ENCODE measurements at regions not wholly inside any gene's neighbourhood (a gene's known extent, or its start where the extent isn't known, plus 50 kb on each side); places are given as distances from the start of the nearest gene placed in this dataset.

DNA sequence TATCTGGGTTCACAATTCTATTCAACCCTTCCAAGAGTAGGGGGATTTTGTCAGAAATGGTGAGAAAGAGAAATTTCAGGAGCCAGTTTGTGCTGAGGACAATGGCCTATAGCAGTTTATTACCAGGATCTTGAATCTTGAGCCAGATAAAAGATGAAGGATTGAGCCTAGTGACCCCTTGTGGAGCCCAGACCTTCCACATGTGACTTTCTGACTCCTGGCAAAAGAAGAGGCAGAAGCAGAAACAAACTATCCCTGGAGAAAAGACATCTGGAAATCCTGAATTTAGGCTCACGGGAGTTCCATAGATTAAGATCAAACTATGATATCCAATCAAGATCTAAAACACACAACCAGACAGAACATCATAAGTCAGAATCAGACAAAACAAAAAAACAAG is 60.9 kb upstream of the CHRM2 start:
- no peak for DNase-seq

DNA sequence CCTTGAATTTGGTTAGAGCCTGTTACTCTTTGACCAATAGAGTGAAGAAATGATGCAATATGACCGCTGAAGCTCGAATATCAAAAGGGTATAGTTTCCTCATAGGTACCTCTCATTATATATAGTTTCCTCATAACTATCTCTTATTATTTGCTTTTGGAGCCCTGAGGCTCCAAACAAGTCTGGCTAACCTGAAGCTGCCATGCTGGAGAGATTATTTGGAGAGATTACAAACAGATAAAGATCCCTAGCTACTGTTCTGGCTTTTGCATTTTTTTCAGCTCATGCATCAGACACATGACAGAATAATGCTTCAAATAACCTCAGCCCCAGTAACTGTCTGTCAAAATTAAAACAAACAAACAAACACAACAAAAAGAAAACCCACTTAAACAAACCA is 65.4 kb upstream of the CHRM2 start:
- DNase-seq, result no peak

DNA sequence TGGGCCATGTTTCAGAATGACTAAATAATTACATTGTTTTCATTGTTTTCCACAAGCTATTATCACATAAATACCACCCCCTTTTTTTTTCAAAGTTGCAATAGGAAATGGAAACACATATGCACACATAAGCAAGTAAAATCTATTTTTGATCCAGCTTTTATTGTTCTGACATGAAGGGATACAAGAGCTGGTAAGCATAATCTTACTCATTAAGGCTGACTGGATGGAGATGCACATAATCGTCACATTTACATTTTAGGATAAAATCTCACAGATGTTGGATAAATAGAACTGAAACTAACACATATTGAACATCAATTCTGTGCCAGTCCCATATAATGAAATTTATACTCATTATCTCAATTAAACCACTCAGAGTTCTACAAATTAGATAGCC is 84.5 kb upstream of the CHRM2 start:
- DNase-seq, result no peak

DNA sequence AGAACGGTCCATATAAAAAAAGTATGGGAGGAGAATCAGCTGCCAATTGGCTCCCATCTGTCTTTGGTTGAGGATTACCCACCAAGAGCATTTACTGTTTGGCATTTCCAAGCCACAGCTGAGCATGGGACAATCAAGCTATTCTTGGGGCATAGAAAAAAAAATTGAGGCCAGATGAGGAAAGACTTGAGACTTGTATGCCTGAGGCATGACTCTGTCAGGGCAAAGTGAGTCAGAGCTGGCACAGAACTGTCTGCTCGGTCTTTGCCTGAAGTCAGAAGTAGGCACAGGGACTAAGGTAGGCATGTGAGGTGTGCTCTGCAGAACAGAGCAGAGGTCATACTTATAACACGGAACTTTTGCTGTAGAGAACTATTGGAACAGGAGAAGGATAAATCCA is 126.5 kb upstream of the CHRM2 start:
- DNase-seq, result no peak

DNA sequence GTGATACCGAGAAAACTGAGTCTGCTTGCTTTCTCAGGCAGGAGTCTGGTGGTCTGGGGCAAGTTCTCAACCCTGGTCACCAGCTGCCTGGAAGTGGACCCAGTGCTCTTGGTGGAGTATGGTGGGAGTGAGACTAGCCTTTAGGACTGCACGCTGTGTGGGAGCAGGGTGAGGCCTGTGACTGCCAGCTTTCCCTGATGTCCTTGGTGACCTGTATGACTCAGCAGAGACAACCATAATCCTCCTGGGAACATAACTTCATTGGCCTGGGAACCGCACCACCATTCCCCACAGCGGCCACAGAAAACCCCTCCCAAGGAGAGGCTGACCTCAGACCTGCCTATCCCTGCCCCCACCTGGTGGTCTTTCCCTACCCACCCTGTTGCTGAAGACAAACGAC is 139.5 kb upstream of the CHRM2 start:
- no peak for DNase-seq

DNA sequence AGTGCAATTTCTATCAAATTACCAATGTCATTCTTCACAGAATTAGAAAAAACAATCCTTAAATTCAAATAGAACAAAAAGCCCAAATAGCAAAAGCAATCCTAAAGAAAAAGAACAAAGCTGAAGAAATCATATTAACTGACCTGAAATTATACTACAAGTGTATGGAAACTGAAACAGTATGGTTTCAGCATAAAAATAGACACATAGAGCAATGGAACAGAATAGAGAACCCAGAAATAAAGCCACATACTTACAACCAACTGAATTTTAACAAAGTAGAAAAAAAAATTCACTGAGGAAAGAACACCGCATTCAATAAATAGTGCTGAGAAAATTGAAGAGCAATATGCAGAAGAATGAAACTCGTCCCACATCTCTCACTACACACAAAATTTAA is 142.0 kb upstream of the CHRM2 start:
- no peak for DNase-seq

DNA sequence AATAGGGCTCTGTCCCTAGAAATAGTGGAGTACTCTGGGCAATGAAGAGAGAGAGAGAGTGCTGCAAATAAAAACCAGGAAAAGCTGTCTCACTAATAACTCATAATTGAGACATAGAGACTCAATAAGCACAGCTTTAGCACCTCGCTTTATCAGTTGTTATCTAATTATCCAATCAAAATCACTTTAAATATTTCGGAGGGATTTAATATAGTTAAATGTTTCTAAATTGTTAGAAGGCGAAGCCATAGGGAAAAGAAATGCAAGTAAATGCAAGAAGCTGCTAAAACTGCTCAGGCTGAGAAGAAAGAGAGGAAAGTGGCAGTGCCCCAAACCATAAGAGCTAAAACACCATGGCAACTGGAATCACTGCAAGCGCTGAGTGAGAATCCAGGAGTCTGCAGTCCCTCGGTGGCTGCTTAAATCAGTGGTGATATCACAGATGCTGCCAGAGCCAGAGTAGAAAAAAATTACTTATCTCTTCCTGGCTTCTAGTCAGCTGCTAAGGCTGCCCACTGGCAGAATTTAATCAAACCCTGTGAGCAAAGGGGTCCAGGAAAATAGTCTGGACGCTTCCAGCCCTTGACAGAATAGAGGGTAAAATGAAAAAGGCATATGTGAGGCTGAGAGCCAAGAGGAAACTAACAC is 150.4 kb upstream of the CHRM2 start:
- DNase-seq, result no peak

DNA sequence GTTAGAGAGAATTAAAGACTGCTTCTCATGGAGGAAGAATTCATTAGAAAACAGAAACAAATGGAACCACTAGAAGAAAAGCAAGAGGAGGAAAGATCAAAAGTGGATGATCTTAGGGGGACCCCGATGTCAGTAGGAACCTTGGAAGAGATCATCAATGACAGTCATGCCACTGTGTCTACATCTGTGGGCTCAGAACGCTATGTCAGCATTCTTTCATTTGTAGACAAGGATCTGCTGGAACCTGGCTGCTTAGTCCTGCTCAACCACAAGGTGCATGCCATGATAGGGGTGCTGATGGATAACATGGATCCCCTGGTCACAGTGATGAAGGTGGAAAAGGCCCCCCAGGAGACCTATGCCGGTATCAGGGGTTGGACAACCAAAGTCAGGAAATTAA is 154.4 kb upstream of the CHRM2 start:
- DNase-seq, result no peak

DNA sequence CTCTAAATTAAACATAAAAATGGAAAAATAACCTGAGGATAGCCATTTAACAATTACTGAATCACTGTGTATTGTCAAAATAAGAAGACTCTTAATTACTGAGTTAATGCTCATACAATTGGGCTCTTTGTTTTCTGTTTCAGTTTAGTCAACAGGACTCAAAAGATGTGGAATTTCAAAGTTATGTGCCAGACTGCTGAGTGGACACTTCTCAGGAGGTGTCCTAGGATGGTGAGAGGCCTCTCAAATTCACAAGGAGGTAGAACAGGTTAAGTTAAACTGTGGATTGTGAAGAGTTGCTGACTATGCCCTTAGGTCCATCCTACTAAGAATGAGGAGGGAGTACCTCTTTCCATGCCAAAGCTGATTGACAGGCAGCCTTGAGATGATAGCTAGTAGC is 157.7 kb upstream of the CHRM2 start:
- no peak for DNase-seq

DNA sequence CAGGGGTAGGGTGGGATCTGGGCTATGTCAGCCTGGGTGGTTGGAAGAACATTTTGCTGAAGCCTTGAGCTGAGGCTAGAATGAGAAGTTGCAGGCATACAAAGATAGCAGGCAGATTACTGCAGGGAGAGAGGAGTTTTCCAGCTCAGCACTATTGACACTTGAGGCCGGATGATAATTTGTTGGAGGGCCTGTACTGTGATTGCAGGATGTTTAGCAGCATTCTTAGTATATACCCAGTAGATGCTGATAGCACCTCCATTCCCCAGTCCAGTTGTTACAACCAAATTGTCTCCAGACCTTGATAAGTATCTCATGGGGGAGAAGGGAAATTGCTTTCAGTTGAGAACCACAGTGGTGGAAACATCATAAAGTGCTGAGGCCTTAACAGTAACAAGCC is 158.6 kb upstream of the CHRM2 start:
- no peak for DNase-seq

DNA sequence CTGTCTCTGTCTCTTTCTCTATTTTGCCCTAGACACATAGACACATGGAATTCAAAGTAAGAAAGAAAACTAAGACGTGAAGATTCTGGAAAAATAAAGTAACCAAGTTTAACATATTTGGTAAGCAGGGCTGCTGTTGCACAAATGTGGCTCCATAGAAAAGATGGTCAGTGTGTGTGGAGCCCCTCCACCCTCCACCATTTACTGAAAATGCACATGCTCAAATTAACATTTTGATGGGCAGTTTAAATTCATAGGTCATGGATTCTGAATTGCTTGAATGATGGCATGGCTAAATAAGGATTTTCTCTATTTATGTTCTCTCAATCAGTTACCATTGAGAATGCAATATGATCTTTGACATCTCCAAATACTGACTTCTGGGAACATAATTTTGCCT is 165.5 kb upstream of the CHRM2 start:
- no peak for DNase-seq

DNA sequence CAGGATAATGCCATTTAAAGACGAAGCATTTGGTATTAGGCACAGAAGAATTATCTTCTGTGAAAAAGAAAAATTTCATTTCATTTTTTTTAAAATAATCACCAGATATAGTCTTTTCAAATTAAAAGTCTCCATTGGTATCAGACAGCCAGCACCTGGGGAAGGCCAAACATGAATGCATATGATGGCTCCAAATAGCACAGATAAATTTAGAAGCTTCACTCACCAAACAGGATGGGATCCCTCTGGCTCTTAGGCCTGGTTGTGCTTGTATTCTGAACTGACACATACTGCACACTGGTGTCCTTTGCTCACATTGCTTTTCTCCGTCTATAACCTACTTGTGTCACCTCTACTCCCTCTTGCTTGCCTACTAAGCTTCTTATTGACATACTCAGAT is 169.5 kb upstream of the CHRM2 start:
- DNase-seq, result no peak

DNA sequence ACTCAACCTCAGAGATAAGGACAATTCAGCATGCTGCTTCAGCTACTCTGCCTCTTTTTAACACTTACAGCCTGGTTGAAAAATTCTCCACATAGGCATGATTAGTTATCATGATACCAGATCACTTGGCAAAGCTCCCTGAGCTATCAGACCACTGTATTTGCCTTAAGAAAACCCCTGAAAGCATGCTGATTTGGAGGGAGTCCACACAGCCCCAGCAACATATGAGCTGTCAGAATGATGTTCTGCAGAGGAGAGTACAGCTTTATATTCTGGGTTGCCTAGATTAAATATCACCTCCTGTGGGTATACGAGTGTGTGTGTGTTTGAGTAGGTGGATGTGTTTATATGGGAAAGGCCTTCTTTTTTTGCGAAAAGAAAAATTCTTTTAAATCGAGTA is 170.2 kb upstream of the CHRM2 start:
- no peak for DNase-seq

DNA sequence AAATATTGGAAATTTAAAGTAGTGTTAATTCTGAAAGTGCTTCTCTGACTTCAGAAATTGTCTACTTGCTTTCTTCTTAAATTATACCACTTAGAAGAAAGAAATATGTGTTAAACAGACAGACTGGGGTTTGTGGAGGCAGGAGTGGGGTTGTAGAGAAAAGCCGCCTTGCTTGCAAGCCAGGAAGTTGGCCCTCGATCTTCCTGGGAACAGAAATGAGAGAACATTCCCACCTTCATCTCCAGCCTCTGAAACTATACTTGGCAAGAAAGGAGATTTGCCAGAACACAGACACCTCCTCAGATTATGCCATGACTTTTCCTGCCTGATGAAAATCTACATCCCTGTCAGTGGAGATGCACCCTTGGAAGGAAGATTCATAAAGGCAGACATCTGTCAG is 171.2 kb upstream of the CHRM2 start:
- DNase-seq, result no peak

DNA sequence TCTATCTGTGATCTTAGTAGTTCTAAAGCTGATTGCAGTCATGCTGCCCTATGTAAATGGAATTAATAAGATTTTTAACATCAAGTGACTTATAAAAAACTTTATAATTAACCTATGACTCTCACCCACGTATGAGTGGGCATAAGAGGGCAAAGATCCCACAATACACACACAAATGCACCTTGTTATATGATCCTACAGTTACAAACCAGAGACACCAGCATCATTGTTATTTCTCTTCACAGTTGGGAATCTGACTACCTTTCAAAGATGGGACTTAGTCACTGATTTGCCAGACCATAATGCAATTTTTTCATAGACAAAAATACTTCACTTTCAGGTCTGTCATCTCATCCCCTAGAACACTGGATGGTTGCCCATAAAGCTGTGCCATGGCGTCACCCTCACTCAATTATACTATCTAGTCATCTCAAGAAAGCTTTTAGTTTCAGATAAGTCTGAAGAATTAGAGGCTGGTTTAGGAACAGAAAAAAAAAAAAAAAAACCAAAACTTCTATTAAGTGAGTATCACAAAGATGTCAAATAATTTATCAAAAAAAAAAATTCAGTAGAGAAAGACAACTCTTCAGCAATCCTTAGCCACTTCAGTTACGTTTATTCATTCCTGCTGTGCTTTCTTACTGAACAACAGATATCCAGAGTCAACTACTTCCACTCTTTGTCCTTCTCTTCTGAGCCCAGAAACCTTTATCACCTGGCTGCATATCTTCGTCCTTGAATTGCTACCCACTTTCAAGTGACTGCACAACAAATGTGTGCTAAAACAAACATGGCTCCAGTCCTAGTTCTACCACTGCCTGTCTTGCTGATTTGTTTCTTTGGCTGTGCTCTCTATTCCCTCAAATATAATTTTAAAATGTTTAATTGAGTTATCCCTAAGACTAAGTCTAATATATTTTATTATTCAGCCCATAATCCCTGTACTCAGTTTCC is 175.0 kb upstream of the CHRM2 start:
- no peak for DNase-seq

DNA sequence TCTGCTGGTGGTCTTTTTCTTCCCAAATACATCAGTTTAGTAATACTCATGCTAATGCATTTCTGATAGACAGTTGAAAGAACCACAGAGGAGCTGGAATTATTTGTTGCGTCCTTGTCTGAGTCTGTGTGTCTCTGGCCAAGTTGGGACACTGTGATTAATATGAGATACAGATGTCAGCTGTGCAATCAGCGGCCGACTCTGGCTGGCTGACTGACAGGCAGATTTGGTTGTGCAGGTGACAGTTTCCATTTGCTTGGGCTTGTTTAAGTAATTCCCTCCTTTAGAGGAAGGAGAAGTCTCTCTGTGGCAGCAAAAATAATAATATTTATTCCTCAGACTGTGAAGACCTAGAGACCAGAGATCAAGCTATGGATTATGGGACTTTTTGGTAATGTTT is 176.2 kb upstream of the CHRM2 start:
- no peak for DNase-seq

DNA sequence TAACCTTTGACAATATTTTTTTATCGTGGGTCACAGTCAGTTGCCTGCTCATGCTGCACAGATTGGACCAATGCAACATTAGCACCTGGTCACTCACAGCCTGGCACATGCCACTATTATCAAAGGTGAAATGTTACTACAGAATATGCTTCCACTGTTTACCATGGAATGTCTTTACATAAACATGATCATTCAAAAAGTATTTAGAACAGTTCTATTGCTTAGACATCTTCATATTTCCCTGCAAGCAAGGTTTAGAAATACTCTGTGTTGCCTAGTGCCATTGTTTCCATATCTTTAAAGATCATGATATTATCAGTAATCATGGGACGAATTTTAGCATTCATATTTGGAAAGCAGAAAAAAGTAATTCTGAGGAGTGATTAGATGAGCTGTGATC is 179.9 kb upstream of the CHRM2 start:
- no peak for DNase-seq

DNA sequence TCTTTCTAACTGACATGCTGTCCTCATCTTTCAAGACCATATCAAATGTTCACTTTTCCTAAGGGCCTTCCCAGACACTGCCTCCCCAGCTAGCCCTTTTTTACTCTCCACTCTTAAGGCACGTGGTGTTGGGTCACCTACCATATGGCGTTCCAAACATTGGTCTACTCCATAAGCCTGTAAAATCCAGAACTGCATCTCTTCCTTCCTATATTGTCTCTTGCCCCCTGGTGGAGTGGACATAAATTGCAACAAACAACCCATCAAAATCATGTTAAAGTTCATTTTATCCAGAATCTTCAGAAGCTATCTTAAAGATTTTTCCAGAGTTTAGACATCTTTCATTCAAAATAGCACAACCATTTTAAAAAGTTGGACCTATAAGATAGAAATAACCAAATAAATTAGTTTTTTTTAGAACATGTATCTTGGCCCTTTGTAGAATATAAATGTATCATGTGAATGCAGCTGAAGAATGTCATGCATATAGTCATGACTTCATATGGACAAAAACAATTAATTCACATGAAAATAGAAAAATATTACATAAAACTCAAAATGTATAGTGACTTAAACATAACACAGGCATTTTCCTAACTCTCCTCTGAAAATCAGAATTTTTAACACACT is 180.6 kb upstream of the CHRM2 start:
- DNase-seq, result no peak

DNA sequence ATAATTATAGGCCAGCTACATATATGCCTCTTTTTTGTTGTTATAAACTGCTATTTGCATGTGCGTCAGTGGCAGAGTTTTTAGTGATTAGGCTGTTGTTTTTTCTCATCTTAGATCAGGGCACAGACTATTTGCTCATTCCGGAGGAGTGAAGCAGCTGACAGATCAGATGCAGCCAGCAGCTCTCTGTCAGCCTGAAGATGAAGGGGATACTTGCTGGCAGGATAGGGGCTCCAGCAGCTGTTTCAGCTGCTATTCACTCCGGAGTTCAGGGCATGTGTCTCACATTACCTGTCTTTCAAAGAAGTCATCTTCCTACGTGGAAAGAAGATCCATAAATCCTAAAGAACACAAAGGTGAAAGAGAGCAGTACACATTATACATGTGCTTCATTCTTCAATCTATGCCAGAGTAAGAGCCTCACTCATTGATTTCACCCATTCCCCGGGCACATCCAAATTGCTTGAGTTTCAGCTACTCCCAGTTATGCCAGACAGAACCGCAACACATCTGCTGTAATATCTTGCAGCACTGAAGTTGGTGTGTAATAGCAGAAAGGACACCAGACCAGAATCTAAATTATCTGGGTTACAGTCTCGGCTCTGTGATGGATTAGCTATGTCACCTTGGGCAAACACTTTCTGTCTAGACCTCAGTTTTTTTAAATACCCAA is 182.8 kb upstream of the CHRM2 start:
- no peak for DNase-seq

DNA sequence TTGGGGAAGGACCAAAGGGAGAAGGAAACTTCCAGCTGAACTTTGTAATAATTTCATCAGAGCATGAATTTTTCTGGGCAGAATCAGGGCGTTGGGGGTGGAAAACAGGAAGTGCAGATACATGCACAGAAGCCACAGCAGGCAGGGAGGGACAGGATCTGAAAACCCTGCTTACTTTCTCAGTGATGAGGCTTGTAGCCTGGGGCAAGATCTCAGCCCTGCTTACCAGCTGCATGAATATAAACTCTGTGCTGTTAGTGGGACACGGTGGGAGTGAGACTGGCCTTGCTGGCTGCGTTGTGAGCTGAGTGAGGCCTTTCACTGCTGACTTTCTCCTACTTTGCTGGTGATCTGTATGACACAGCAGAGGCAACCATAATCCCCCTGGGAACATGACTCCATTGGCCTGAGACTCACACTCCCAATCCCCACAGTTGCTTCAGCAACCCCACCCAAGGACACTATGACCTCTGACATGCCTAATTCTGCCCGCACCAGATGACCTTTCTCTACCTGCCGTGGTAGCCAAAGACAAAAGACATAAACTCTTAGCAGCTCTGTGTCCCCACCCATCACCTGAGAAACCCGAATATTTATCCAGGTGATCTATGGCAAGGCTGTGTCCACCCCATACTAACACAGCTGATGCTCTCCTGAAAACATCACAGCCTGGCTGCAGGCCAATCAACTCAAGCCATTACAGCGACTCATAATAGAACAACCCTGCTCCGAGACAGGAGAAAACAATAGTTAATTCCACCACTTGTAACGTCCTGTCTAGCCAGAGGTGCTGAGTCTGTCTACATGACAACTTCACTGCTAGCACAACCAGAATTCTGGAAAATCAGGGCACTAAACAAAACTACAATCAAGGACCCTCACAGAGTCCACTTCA is 190.7 kb upstream of the CHRM2 start:
- no peak for DNase-seq

DNA sequence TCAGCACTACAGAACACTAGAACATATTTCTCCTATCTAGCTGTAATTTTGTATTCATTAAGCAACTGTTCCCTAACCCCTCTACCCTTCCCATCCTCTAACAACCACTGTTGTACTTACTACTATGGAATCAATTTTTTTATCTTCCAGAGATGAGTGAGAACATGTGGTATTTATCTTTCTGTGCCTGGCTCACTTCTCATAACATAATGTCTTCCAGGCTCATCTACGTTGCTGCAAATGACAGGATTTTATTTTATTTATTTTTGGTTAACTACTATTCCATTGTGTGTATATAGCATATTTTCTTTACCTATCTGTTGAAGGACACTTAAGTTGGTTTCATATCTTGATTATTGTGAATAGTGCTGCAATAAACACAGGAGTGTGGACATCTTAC is 200.9 kb upstream of the CHRM2 start:
- DNase-seq, result no peak

DNA sequence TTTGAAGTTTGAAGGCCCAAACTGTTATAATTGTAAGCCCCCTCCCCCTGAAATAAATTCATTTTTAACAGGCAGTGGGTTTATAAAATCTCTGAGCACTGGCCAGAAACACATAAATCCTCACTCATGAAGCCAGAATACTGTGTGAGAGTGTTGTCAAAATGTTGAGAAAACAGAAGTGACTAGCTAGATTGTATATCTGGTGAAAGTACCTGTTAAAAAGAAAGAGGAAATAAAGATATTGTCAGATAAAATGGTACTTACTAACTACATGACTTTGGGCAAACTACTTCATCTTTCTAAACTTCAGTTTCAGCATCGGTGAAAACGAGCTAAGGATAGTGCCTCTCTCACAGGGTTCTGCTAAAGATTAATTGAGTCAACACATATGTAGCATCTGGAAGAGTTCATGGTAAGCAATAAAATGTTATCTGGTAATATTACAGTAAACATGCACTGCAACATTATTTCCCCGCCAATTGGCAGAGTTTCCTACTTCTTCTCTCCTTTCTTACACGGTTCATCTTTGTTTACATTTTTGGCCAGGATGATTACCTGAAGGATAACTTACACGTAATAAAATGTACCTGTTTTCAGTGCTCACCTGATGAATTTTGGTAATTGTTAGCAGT is 202.5 kb upstream of the CHRM2 start:
- DNase-seq, result no peak

Data from NCI-H774 (cell line).